ENCODE measurements at regions not wholly inside any gene's neighbourhood (a gene's known extent, or its start where the extent isn't known, plus 50 kb on each side); places are given as distances from the start of the nearest gene placed in this dataset.

DNA sequence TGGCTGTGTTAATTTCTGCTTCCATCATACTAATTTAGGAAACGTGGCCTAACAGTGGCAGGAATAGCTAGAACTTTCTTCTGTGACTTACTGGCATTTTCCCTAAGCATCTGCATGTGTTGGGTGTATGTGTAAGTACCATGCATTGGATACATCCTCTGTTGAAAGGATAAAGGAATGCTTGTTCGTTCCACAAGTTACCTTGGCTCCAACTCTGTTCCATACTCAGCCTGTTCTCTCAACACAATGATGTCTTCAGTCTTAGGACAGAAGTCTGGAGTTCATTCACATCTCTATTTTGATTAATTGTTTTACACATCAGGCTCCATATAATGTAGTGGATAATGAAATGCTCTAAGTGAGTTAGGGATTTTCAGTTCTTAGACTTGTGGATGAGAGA, 190.1 kb upstream of the DMRT1 start:
- Histone ChIP-seq H3K4me2 (no peak overlapping the region), H3K27ac (no peak overlapping the region), H3K4me3 (no peak overlapping the region), H3K4me1 (no peaks in the 10 kb centered on the region), H3K9me3 (no peaks in the 10 kb centered on the region)
- ChIA-PET CTCF (interaction anchor here (1.4 kb wide), 1 partner anchor 13 kb away, joined by 3 read pairs; no protein-coding TSS in a partner anchor), POLR2A (no interaction called here)
- ATAC-seq, result no peak
- 76% methylated on average over 2 of the region's 2 CpGs for WGBS (ENCODE audit: missing lambda C conversion rate)
- no peak for FAIRE-seq
- no peak for DNase-seq (ENCODE audit: low read depth in 1 of 2, low spot score in 1 of 2)
- TF ChIP-seq, protein P1, sequence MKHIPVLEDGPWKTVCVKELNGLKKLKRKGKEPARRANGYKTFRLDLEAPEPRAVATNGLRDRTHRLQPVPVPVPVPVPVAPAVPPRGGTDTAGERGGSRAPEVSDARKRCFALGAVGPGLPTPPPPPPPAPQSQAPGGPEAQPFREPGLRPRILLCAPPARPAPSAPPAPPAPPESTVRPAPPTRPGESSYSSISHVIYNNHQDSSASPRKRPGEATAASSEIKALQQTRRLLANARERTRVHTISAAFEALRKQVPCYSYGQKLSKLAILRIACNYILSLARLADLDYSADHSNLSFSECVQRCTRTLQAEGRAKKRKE (CRISPR knock-in tag; IDR thresholded peaks at IDR 0.05; ENCODE audit: low read depth), result no peak
- TF ChIP-seq, protein P2, sequence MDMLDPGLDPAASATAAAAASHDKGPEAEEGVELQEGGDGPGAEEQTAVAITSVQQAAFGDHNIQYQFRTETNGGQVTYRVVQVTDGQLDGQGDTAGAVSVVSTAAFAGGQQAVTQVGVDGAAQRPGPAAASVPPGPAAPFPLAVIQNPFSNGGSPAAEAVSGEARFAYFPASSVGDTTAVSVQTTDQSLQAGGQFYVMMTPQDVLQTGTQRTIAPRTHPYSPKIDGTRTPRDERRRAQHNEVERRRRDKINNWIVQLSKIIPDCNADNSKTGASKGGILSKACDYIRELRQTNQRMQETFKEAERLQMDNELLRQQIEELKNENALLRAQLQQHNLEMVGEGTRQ (IDR thresholded peaks at IDR 0.05), result no peak
- no peak for TF ChIP-seq NPAS2 (CRISPR knock-in tag; IDR thresholded peaks at IDR 0.05; ENCODE audit: borderline replicate concordance)
- no peak for TF ChIP-seq HDAC2 (IDR thresholded peaks at IDR 0.05)
- TF ChIP-seq HEYL (CRISPR knock-in tag; IDR thresholded peaks at IDR 0.05), result no peak
- TF ChIP-seq CHD2 (IDR thresholded peaks at IDR 0.05; ENCODE audit: low read length, partially characterized antibody), result no peak
- TF ChIP-seq, protein P3, sequence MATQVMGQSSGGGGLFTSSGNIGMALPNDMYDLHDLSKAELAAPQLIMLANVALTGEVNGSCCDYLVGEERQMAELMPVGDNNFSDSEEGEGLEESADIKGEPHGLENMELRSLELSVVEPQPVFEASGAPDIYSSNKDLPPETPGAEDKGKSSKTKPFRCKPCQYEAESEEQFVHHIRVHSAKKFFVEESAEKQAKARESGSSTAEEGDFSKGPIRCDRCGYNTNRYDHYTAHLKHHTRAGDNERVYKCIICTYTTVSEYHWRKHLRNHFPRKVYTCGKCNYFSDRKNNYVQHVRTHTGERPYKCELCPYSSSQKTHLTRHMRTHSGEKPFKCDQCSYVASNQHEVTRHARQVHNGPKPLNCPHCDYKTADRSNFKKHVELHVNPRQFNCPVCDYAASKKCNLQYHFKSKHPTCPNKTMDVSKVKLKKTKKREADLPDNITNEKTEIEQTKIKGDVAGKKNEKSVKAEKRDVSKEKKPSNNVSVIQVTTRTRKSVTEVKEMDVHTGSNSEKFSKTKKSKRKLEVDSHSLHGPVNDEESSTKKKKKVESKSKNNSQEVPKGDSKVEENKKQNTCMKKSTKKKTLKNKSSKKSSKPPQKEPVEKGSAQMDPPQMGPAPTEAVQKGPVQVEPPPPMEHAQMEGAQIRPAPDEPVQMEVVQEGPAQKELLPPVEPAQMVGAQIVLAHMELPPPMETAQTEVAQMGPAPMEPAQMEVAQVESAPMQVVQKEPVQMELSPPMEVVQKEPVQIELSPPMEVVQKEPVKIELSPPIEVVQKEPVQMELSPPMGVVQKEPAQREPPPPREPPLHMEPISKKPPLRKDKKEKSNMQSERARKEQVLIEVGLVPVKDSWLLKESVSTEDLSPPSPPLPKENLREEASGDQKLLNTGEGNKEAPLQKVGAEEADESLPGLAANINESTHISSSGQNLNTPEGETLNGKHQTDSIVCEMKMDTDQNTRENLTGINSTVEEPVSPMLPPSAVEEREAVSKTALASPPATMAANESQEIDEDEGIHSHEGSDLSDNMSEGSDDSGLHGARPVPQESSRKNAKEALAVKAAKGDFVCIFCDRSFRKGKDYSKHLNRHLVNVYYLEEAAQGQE (IDR thresholded peaks at IDR 0.05), result no peak
- no peak for TF ChIP-seq ESRRA (IDR thresholded peaks at IDR 0.05; ENCODE audit: borderline replicate concordance, low read length)
- TF ChIP-seq RNF2 (IDR thresholded peaks at IDR 0.05; ENCODE audit: borderline replicate concordance, low read depth), result no peak
- no peak for TF ChIP-seq HOXB13 (CRISPR knock-in tag; IDR thresholded peaks at IDR 0.05; ENCODE audit: low read depth)
- TF ChIP-seq FOXS1 (CRISPR knock-in tag; IDR thresholded peaks at IDR 0.05), result no peak
- TF ChIP-seq BHLHE40 (IDR thresholded peaks at IDR 0.05; ENCODE audit: low read depth, low read length), result no peak
- TF ChIP-seq, protein P4, sequence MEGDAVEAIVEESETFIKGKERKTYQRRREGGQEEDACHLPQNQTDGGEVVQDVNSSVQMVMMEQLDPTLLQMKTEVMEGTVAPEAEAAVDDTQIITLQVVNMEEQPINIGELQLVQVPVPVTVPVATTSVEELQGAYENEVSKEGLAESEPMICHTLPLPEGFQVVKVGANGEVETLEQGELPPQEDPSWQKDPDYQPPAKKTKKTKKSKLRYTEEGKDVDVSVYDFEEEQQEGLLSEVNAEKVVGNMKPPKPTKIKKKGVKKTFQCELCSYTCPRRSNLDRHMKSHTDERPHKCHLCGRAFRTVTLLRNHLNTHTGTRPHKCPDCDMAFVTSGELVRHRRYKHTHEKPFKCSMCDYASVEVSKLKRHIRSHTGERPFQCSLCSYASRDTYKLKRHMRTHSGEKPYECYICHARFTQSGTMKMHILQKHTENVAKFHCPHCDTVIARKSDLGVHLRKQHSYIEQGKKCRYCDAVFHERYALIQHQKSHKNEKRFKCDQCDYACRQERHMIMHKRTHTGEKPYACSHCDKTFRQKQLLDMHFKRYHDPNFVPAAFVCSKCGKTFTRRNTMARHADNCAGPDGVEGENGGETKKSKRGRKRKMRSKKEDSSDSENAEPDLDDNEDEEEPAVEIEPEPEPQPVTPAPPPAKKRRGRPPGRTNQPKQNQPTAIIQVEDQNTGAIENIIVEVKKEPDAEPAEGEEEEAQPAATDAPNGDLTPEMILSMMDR (IDR thresholded peaks at IDR 0.05), result no peak
- TF ChIP-seq JUN (IDR thresholded peaks at IDR 0.05), result no peak

DNA sequence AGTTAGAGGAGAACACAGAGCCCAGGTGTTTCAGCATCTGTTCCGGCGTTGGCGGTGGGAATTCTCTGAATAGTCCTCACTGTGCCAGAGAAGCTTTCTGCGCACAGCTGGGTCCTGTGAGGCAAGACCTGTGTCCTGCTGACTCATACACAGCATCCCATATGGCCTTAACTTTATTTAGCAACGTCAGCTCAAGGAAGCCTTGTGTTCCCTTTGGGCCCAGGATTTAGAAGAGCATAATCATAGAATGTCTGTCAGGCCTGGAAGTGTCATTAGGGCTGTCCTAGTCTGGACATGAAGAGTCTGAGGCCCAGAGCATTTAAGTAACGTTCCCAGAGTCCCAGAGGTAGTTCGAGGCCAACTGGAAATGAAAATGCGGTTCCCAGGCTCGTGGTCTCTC, 188.6 kb upstream of the DMRT1 start:
- CTCF ChIA-PET, result interaction anchor here (1.1 kb wide), 1 partner anchor 28 kb away, joined by 3 read pairs; no protein-coding TSS in a partner anchor
- ATAC-seq, result no peak
- no peaks in the 10 kb centered on the region for H3K4me1 ChIP-seq
- H3K27ac ChIP-seq, result no peak overlapping the region
- FAIRE-seq, result no peak
- DNase-seq (ENCODE audit: low read depth in 1 of 2, low spot score in 1 of 2), result no peak
- H3K9me3 ChIP-seq, result no peaks in the 10 kb centered on the region
- no peak overlapping the region for H3K4me2 ChIP-seq
- H3K4me3 ChIP-seq, result no peak overlapping the region
- 77% methylated on average over 9 of the region's 9 CpGs for WGBS (ENCODE audit: missing lambda C conversion rate)
- POLR2A ChIA-PET, result no interaction called here
- TF ChIP-seq RNF2 (IDR thresholded peaks at IDR 0.05; ENCODE audit: borderline replicate concordance, low read depth), result no peak
- no peak for TF ChIP-seq ZSCAN20 (CRISPR knock-in tag; IDR thresholded peaks at IDR 0.05)
- no peak for TF ChIP-seq ZNF302 (CRISPR knock-in tag; IDR thresholded peaks at IDR 0.05)
- no peak for TF ChIP-seq FOSL2 (IDR thresholded peaks at IDR 0.05)
- TF ChIP-seq FOSL2 (CRISPR knock-in tag; IDR thresholded peaks at IDR 0.05), result no peak
- no peak for TF ChIP-seq MAFK (IDR thresholded peaks at IDR 0.05; ENCODE audit: partially characterized antibody)
- TF ChIP-seq RAD21 (conservative IDR thresholded peaks at IDR 0.05 in 1 of 2, IDR thresholded peaks at IDR 0.05 in 1 of 2), result no peak
- no peak for TF ChIP-seq HOXB5 (CRISPR knock-in tag; IDR thresholded peaks at IDR 0.05)
- TF ChIP-seq NFE2L2 (conservative IDR thresholded peaks at IDR 0.05; ENCODE audit: low read length), result no peak
- no peak for TF ChIP-seq EHMT2 (IDR thresholded peaks at IDR 0.05; ENCODE audit: low read depth)
- TF ChIP-seq, protein P5, sequence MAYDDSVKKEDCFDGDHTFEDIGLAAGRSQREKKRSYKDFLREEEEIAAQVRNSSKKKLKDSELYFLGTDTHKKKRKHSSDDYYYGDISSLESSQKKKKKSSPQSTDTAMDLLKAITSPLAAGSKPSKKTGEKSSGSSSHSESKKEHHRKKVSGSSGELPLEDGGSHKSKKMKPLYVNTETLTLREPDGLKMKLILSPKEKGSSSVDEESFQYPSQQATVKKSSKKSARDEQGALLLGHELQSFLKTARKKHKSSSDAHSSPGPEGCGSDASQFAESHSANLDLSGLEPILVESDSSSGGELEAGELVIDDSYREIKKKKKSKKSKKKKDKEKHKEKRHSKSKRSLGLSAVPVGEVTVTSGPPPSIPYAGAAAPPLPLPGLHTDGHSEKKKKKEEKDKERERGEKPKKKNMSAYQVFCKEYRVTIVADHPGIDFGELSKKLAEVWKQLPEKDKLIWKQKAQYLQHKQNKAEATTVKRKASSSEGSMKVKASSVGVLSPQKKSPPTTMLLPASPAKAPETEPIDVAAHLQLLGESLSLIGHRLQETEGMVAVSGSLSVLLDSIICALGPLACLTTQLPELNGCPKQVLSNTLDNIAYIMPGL (CRISPR knock-in tag; IDR thresholded peaks at IDR 0.05; ENCODE audit: borderline replicate concordance), result no peak
- no peak for TF ChIP-seq ESRRA (IDR thresholded peaks at IDR 0.05; ENCODE audit: borderline replicate concordance, low read length)
- TF ChIP-seq KDM1A (IDR thresholded peaks at IDR 0.05; ENCODE audit: low read depth), result no peak
- TF ChIP-seq, protein P1 (CRISPR knock-in tag; IDR thresholded peaks at IDR 0.05; ENCODE audit: low read depth), result no peak

Measured in A549 (cell line).